Anterior cingulate cortex (tissue), 58 donors: ENCODE measurements at regions not wholly inside any gene's neighbourhood (a gene's known extent, or its start where the extent isn't known, plus 50 kb on each side); places are given as distances from the start of the nearest gene placed in this dataset.
A peak's percentile ranks its signal among the peaks of the same experiment; 100 is the strongest.
"Not testable (repeated sequence)": the region's sequence is repeated elsewhere in the genome, so short reads cannot be mapped to it uniquely, and the experiment has no call there.

Source experiments
- DNase-seq, 58 donors: peaks; one replicate each; lab custom pipeline; 2025; lab: John Stamatoyannopoulos, UW

GRCh38 chr11:82539669-82540068 lies 194.0 kb downstream of the FAM181B start:
- DNase-seq = no peak

- no peak for DNase-seq
Measured at GRCh38 chr11:82536706-82537105, 197.0 kb downstream of the FAM181B start.

- no peak for DNase-seq
Measured at GRCh38 chr11:82533628-82534327, 199.9 kb downstream of the FAM181B start.

GRCh38 chr11:82529936-82530335 lies 203.7 kb downstream of the FAM181B start:
- DNase-seq = no peak

GRCh38 chr11:82527081-82527584 lies 206.5 kb downstream of the FAM181B start:
- no peak for DNase-seq

- peak in 44 of 58 donors; percentile 1 to 72 (median 23) for DNase-seq
Measured at GRCh38 chr11:82523141-82523540, 210.5 kb downstream of the FAM181B start.

GRCh38 chr11:82521427-82521826 lies 212.2 kb downstream of the FAM181B start:
- DNase-seq = peak in 10 of 58 donors; percentile 2 to 55 (median 9)

- no peak for DNase-seq
Measured at GRCh38 chr11:82507288-82507687, 226.4 kb downstream of the FAM181B start.

- no peak for DNase-seq
Measured at GRCh38 chr11:82505379-82505778, 228.3 kb downstream of the FAM181B start.

GRCh38 chr11:82501174-82501573 lies 232.5 kb downstream of the FAM181B start:
- not testable (repeated sequence) for DNase-seq

GRCh38 chr11:82494988-82495432 lies 238.7 kb downstream of the FAM181B start:
- no peak for DNase-seq

- DNase-seq = no peak
Measured at GRCh38 chr11:82474876-82475275, 258.8 kb downstream of the FAM181B start.

GRCh38 chr11:82465481-82465880 lies 268.2 kb downstream of the FAM181B start:
- DNase-seq = no peak

GRCh38 chr11:82462608-82463242 lies 270.9 kb downstream of the FAM181B start:
- no peak for DNase-seq

- DNase-seq = no peak
Measured at GRCh38 chr11:82458761-82459160, 274.9 kb downstream of the FAM181B start.

GRCh38 chr11:82458147-82458546 lies 275.5 kb downstream of the FAM181B start:
- no peak for DNase-seq

GRCh38 chr11:82450996-82451395 lies 282.7 kb downstream of the FAM181B start:
- no peak for DNase-seq

- no peak for DNase-seq
Measured at GRCh38 chr11:82406611-82407010, 327.1 kb downstream of the FAM181B start.

GRCh38 chr11:82405421-82405820 lies 328.2 kb downstream of the FAM181B start:
- no peak for DNase-seq

GRCh38 chr11:82404981-82405380 lies 328.7 kb downstream of the FAM181B start:
- no peak for DNase-seq

GRCh38 chr11:82403640-82404305 lies 329.9 kb downstream of the FAM181B start:
- no peak for DNase-seq
